Adrenal gland (tissue), 9 donors: ENCODE measurements at regions not wholly inside any gene's neighbourhood (a gene's known extent, or its start where the extent isn't known, plus 50 kb on each side); places are given as distances from the start of the nearest gene placed in this dataset.

Experiments
- DNase-seq, 7 donors: peaks; one replicate each; pipeline ENCODE4 v3.0.0-alpha.2; 2019 to 2020
- H3K27ac ChIP-seq, 5 donors: fragments of 200-600 bp; sonication (generic) in 4 of 5; 1 replicate in 3 of 5; 2 replicates in 2 of 5; pipeline versions ENCODE4 v1.5.1 to v1.8.0; 2016 to 2020; ENCODE audit warnings: mild to moderate bottlenecking in 1 of 5
- H3K27me3 ChIP-seq: fragments of 200-600 bp; 2 replicates; pipeline ENCODE4 v1.8.0; 2021
- H3K36me3 ChIP-seq, 2 donors: fragments of 200-600 bp; replicated peaks in 1 of 2; 1 replicate in 1 of 2; 2 replicates in 1 of 2; pipeline versions ENCODE4 v1.5.1 to v1.8.0; 2018 to 2022
- H3K4me1 ChIP-seq, 2 donors: fragments of 200-600 bp; replicated peaks in 1 of 2; 1 replicate in 1 of 2; 2 replicates in 1 of 2; pipeline versions ENCODE4 v1.5.1 to v1.8.0; 2018 to 2021
- H3K4me3 ChIP-seq, 4 donors: fragments of 200-600 bp; sonication (generic) in 3 of 4; one replicate each; pipeline ENCODE4 v1.5.1; 2016 to 2018
- H3K9me3 ChIP-seq, 3 donors: fragments of 200-600 bp; sonication (generic) in 1 of 3; replicated peaks in 1 of 3; 1 replicate in 2 of 3; 2 replicates in 1 of 3; pipeline versions ENCODE4 v1.5.1 to v1.8.0; 2016 to 2021
- POLR2A ChIP-seq, 2 donors: fragments of 450-650 bp; IDR thresholded peaks; one replicate each; pipeline ENCODE4 v1.6.1; 2017; ENCODE audit warnings: antibody characterized with exemption in 2 of 2, mild to moderate bottlenecking in 2 of 2, moderate library complexity in 1 of 2
- WGBS, 4 donors: extraction: QIAGEN DNeasy Blood & Tissue Kit in 2 of 4; methylation state at CpG; one replicate each; pipeline versions ENCODE4 v1.1.5 to v1.1.7; 2013 to 2017; 5-methylcytosine and 5-hydroxymethylcytosine counted together
- intact Hi-C, 2 donors: fragments of 100-400 bp; cut with DNase I; formaldehyde crosslinking; loops; one replicate each; pipeline versions ENCODE4 v1.14.1 to v1.15.0; 2022 to 2023
- TF ChIP-seq, protein P1 (sequence below), 6 experiments: fragments of 450-650 bp in 4 of 6; fragments of 200-600 bp in 2 of 6; sonication (generic) in 1 of 6; IDR thresholded peaks; 1 replicate in 5 of 6; 2 replicates in 1 of 6; pipeline versions ENCODE4 v1.5.1 to v1.8.0; 2016 to 2021; ENCODE audit warnings: antibody characterized with exemption in 6 of 6, mild to moderate bottlenecking in 2 of 6, moderate library complexity in 1 of 6
- donor health status: healthy with polysubstance abuse.
- donor health status: Bipolar disorder and iron deficiency.
- donor health status: DM: yes; HTN: yes; CAD: no.
- donor health status: DM: no; HTN: no; CAD: no.
- donor health status: DM: no; HTN: no; CAD: no.

DNA sequence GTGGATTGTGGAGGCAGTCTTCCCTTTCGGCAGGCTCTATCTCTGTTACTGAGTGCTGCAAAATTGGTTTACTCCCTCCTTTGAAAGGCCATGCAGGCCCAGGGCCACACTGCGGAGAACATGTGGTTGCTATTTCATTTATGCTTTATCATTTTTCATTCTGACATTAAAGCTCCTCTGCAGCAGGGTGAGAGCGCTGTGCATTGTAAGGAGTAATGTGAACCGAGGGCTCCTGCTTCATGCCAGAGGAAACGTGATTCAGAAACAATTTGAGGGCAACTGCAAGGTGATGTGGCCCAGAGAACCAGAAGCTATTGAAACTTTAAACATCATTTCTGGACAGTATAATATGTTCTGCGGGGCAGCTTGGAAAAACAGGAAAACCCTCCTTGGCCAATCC is 341.6 kb upstream of the NT5C1B start:
- Histone ChIP-seq H3K4me3 (no peak overlapping the region), H3K36me3 (no peaks in the 10 kb centered on the region), H3K27me3 (no peaks in the 10 kb centered on the region), H3K27ac (no peak overlapping the region), H3K4me1 (no peaks in the 10 kb centered on the region), H3K9me3 (no peaks in the 10 kb centered on the region)
- DNase-seq: no peak
- 81 to 87% (median 85%) methylated on average over 6 of the region's 6 CpGs for WGBS, 4 donors
- TF ChIP-seq, protein P1, sequence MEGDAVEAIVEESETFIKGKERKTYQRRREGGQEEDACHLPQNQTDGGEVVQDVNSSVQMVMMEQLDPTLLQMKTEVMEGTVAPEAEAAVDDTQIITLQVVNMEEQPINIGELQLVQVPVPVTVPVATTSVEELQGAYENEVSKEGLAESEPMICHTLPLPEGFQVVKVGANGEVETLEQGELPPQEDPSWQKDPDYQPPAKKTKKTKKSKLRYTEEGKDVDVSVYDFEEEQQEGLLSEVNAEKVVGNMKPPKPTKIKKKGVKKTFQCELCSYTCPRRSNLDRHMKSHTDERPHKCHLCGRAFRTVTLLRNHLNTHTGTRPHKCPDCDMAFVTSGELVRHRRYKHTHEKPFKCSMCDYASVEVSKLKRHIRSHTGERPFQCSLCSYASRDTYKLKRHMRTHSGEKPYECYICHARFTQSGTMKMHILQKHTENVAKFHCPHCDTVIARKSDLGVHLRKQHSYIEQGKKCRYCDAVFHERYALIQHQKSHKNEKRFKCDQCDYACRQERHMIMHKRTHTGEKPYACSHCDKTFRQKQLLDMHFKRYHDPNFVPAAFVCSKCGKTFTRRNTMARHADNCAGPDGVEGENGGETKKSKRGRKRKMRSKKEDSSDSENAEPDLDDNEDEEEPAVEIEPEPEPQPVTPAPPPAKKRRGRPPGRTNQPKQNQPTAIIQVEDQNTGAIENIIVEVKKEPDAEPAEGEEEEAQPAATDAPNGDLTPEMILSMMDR (IDR thresholded peaks at IDR 0.05): no peak
- TF ChIP-seq POLR2A (IDR thresholded peaks at IDR 0.05): no peak
- intact Hi-C loops: no loop called here

DNA sequence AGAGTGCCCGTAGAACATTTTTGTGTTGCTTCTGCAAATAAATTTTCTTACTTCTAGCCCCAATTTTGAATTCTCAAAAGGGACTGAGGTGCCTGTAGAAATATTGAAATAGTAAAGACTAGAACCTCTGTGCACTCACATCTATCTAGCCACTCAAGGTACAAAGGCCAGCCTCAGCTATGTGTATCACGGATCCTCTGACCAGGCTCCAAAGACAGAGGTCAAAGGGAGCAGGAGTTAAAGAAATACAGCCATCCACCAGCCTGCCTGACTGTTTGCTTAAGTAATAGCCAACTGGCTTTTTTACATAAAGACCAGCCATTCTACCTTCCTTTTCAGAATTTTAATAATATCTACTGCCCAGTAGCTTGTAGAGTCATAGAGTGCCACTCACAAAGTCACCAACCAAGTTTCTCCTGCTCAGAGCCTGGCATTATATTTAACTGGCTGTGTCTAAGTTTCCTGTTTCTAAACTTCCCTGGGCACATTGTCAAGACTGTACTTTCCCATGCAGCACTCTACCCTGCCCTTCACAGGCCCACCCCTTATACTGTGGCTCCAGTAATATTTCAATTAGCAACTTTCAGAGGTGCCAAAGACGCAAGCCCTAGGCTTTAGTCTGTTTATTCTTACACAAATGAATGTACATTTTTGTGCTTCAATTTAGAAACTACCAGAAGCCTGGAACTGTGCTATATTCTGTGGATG is 338.3 kb upstream of the NT5C1B start:
- TF ChIP-seq, protein P1 (IDR thresholded peaks at IDR 0.05): no peak
- TF ChIP-seq POLR2A (IDR thresholded peaks at IDR 0.05): no peak
- no peaks in the 10 kb centered on the region for H3K27me3 ChIP-seq
- H3K27ac ChIP-seq: no peak overlapping the region
- H3K36me3 ChIP-seq: no peaks in the 10 kb centered on the region
- H3K9me3 ChIP-seq: no peaks in the 10 kb centered on the region
- no peaks in the 10 kb centered on the region for H3K4me1 ChIP-seq
- no peak for DNase-seq
- WGBS, 4 donors: 87 to 90% (median 89%) methylated on average over 3 of the region's 3 CpGs
- intact Hi-C loops: no loop called here
- no peak overlapping the region for H3K4me3 ChIP-seq

DNA sequence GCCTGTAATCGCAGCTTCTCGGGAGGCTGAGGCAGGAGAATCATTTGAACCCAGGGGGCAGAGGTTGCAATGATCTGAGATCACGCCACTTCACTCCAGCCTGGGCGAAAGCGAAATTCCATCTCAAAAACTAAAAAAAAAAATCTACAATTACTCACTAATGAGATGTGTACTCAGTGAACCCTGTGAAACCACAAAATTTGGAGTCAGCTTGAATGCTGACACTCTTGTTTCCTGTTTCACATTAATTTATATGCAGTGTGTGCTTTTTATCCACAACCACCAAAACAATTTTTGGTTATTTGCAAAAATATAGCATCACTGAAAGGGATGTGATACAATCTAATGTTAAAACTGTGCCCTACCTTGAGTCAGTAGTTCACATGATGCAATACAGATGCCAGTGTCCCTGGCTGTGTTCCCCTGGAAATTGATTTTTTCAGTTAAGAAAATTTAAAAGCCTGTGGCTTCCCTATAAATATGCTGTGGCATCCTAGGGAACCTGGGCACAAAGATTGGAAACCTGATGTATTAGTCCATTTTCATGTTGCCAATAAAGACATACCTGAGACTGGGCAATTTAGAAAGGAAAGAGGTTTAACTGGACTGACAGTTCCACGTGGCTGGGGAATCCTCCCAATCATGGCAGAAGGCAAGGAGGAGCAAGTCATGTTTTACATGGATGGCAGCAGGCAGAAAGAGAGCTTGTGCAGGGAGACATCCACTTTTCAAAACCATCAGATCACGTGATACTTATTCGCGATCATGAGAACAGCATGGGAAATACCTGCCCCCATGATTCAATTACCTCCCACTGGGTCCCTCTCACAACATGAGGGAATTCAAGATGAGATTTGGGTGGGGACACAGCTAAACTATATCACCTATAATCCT is 337.5 kb upstream of the NT5C1B start:
- Histone ChIP-seq H3K4me1 (no peaks in the 10 kb centered on the region), H3K27ac (no peak overlapping the region), H3K4me3 (no peak overlapping the region)

DNA sequence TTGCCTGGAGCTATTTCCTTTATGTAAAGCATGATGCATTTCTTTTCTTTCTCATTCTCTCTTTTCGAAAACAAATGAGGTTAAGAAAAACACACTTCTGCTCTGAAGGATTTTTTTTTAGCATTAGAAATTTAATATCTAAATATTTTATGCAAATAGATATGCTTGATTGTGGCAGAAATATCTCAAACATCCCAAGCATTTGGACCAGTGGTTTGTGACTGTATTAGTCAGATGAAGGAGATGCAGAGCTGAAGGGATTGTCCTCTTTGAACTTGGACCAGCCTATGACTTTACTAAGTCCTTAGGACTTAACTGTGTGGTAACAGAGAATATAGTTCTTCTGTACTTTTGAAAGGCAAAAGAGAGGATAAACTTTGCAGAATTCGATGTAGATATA is 335.9 kb upstream of the NT5C1B start:
- WGBS, 4 donors: 65 to 73% (median 69%) methylated on average over 2 of the region's 2 CpGs
- no peak for DNase-seq
- no peaks in the 10 kb centered on the region for H3K9me3 ChIP-seq
- TF ChIP-seq POLR2A (IDR thresholded peaks at IDR 0.05): no peak
- TF ChIP-seq, protein P1 (IDR thresholded peaks at IDR 0.05): no peak
- H3K36me3 ChIP-seq: no peaks in the 10 kb centered on the region
- H3K27ac ChIP-seq: no peak overlapping the region
- no peaks in the 10 kb centered on the region for H3K4me1 ChIP-seq
- intact Hi-C loops: no loop called here
- H3K27me3 ChIP-seq: no peaks in the 10 kb centered on the region
- H3K4me3 ChIP-seq: no peak overlapping the region

More for the DNA sequence above, 337.5 kb upstream of the NT5C1B start:
- Histone ChIP-seq H3K36me3 (no peaks in the 10 kb centered on the region), H3K27me3 (no peaks in the 10 kb centered on the region), H3K9me3 (no peaks in the 10 kb centered on the region)
- no peak for TF ChIP-seq POLR2A (IDR thresholded peaks at IDR 0.05)
- TF ChIP-seq, protein P1 (IDR thresholded peaks at IDR 0.05): no peak
- WGBS, 4 donors: 84 to 92% (median 89%) methylated on average over 9 of the region's 9 CpGs
- DNase-seq: no peak
- intact Hi-C loops: no loop called here
